22Rv1 (cell line): ENCODE measurements at regions not wholly inside any gene's neighbourhood (a gene's known extent, or its start where the extent isn't known, plus 50 kb on each side); places are given as distances from the start of the nearest gene placed in this dataset.

Source experiments
- H3K27ac ChIP-seq: fragments of 450-650 bp; 2 replicates; pipeline ENCODE4 v1.5.1; 2017
- ZFX ChIP-seq: fragments of 450-650 bp; IDR thresholded peaks from 2 replicates; pipeline ENCODE4 v1.6.1; 2017; ENCODE audit warnings: antibody characterized with exemption, borderline replicate concordance
- TF ChIP-seq, protein P1 (sequence below): fragments of 450-650 bp; IDR thresholded peaks from 2 replicates; pipeline ENCODE4 v1.5.1; 2017; ENCODE audit warnings: mild to moderate bottlenecking

DNA sequence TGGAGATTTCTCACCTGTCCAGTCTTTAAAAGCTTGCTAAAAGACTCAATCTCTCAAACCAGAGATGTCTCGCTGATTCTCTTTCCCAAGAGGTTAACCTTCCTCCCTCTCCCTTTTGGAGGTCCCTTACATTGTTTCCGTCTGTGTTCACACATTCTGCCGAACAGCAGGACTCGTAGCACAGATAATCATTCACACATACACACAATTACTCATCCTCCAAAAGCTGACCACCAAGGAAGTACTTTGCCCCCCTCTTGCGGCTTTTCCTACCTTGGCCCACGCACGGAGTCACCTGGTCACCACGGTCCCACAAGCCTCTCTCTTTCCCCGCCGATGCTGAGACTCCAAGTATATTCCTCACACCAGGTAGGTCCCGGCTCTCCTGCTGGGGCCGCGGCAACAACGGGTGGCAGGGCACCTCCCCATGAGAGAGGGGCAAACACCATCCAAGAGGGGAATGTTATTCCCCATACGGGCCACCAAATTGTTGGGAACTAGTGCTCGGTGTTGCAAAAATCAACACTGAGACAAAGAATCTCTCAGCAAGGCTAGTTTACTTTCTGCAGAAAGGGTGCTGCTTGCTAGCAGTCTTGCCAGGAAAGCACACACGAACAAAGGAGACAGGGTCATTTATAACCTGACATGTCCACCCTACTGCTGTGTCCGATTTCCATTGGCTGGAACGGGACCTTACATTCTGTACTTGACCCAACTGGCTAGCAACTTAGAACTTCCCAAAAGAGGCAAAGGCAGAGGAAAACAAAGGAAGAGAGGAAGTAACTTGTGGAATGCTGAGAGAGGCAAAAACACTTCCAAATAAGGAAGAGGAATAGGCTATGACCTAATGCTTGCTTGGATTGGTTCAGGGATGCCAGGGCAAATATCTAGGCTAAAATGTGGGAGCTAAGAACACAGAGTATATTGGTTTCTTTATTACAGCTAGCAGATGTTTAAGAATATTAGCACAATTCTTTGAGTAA is 102.1 kb upstream of the NECTIN3 start:
- no peak overlapping the region for H3K27ac ChIP-seq
- TF ChIP-seq, protein P1, sequence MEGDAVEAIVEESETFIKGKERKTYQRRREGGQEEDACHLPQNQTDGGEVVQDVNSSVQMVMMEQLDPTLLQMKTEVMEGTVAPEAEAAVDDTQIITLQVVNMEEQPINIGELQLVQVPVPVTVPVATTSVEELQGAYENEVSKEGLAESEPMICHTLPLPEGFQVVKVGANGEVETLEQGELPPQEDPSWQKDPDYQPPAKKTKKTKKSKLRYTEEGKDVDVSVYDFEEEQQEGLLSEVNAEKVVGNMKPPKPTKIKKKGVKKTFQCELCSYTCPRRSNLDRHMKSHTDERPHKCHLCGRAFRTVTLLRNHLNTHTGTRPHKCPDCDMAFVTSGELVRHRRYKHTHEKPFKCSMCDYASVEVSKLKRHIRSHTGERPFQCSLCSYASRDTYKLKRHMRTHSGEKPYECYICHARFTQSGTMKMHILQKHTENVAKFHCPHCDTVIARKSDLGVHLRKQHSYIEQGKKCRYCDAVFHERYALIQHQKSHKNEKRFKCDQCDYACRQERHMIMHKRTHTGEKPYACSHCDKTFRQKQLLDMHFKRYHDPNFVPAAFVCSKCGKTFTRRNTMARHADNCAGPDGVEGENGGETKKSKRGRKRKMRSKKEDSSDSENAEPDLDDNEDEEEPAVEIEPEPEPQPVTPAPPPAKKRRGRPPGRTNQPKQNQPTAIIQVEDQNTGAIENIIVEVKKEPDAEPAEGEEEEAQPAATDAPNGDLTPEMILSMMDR = no peak
- TF ChIP-seq ZFX = no peak

DNA sequence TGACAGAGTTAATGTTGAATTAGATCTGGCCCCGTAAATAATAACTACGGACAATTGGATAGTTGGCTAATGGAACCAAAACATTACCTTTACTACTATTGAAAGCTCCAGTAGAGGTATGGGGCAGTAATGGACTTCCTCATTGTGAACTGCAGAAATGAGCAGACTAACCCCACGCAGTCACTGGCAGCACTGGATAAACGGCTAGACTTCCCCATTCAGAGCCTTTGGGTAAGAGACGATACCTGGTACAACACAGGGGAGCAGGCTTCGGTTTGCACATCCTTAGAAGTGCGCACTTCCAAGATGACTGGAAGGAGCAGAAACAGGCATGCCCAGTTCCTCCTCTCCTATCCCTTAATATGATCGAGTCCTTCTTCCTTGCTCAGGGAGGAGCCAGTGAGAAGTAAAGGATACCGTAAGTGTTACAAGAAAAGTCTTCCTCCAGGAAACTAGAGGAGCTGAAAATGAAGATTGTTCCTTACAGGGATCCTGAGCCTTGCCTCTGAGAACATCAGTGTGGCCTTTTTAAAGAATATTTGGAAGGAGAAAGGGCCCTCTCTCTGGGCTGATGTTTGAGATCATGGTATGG is 100.5 kb upstream of the NECTIN3 start:
- H3K27ac ChIP-seq = no peak overlapping the region

DNA sequence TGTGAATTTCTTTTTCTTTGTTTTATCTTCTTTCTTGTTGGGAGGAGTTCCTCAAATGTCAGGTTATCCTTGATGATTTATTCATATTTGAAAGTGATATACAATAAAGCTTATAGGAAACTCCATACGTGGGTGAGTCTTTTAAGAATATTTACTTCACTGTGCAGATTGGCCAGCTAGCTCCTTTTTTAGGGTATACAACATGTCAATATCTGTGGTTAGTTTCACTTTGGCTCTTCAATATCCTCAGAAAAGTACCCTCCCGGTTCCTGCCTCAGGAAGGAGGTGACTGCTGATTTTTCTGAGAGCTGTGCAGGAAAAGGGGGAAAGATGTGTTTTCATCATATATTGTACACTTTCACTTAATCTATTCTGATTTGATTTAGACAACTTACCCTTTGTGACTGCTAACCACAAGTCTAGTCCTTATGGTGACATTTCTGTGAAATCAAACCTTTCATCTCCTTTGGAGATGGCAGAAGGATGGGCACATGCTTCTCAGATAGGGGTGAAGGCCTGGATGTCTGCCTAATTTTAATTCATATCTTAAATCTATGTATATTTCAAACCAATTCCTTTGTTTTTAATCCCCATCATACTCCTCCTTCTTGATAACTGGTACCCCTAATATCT is 98.2 kb upstream of the NECTIN3 start:
- no peak overlapping the region for H3K27ac ChIP-seq
- TF ChIP-seq, protein P1 = no peak
- no peak for TF ChIP-seq ZFX

More for the DNA sequence above, 100.5 kb upstream of the NECTIN3 start:
- TF ChIP-seq, protein P1 = no peak
- TF ChIP-seq ZFX = no peak

DNA sequence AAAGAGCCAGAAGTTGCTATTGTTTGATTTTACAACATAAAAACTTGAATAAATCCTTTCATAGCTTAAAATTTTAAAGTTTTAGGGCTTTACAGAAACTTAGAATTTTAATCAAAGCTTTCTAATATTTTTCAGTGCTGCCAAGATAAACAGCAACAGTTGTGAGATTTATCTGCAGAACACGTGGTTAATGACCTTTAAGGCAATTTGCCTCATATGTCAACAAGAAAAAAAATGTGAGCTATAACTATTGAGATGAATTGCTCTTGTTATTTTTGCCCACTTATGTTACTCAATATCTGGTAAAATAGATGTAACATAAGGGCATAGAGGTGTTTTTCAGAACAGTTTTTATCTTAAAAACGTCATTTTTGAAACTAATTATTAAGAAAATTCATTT is 96.7 kb upstream of the NECTIN3 start:
- TF ChIP-seq, protein P1 = no peak
- TF ChIP-seq ZFX = no peak
- H3K27ac ChIP-seq = no peak overlapping the region

DNA sequence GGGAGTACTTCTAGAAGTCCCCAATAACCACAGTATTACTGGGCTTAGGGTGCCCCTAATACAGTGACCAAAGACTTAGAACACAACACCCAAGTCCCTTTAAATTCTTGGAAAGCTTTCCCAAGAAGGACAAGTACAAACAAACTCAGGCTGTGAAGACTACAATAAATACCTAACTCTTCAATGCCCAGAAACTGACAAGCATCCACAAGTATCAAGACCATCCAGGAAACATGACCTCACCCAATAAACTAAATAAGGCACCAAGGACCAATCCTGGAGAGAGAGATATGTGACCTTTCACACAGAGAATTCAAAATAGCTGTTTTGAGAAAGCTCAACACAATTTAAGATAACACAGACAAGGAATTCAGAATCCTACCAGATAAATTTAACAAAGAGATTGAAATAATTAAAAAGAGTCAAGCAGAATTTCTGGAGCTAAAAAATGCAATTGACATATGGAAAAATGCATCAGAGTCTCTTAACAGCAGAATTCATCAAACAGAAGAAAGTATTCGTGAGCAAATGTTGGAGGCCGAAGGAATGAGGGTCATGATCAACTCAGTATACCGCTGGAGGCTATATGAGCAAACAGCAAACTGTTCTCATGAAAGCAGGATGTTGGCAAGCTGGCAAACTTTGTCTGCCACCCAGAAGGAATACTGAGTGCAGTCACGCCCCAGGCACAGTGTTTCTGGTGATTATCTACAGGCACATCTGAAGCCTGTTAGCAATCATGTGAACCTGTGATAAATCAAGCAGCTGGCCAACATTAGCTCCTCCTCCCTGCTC is 87.0 kb upstream of the NECTIN3 start:
- TF ChIP-seq, protein P1 = no peak
- TF ChIP-seq ZFX = no peak
- peak overlapping the region; percentile 67 for H3K27ac ChIP-seq

DNA sequence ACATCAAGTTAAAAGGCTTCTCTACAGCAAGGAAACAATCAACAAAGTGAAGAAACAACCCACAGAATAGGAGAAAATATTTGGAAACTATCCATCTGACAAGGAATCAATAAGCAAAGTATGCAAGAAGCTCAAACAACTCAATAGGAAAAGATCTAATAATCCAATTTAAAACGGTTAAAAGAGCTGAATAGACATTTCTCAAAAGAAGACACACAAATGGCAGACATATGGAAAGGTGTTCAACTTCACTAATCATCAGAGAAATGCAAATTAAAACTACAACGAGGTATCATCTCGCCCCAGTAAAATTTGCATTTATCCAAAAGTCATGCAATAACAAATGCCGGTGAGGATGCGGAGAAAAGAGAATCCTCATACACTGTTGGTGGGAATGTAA is 82.2 kb upstream of the NECTIN3 start:
- TF ChIP-seq ZFX = no peak
- TF ChIP-seq, protein P1 = no peak
- H3K27ac ChIP-seq = no peak overlapping the region
